ENCODE measurements at regions not wholly inside any gene's neighbourhood (a gene's known extent, or its start where the extent isn't known, plus 50 kb on each side); places are given as distances from the start of the nearest gene placed in this dataset.

DNA sequence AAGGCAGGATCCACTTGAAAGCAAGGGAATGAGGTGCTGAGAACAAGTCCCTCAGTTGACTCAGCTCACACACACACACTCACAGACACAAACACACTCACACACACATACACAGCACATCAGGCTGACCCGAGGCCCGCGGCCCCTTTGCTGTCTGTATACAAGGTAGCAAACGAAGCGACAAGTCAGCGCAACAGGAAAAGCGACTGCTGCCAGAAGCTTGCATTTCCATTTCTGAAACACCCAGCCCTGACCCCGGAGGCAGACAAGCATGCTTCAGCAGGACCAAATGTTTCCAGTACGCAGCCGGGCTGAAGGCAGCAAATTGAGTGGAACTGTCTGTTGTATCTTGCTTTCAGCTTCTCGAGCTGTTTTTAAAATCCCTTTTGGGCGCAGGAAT is 501.6 kb downstream of the NPHP4 start:
- Histone ChIP-seq H3K4me1 (ENCODE audit: control insufficient read depth in 1 of 2, insufficient read depth in 2 of 2, low read length in 2 of 2) (no peaks in the 10 kb centered on the region), H2AFZ (ENCODE audit: insufficient read depth, low read depth, low read length, poor library complexity, severe bottlenecking) (no peak overlapping the region), H3K27ac (ENCODE audit: low read depth in 1 of 2, low read length in 2 of 2) (no peak overlapping the region), H3K27me3 (ENCODE audit: control insufficient read depth in 2 of 2, insufficient read depth in 2 of 2, low read length in 2 of 2) (no peaks in the 10 kb centered on the region), H3K36me3 (replicated peaks in 1 of 2; ENCODE audit: control insufficient read depth in 1 of 2, insufficient read depth in 2 of 2, low read length in 2 of 2) (no peaks in the 10 kb centered on the region), H3K4me3 (replicated peaks in 1 of 3; ENCODE audit: low read depth in 2 of 3, low read length in 3 of 3) (no peak overlapping the region), H3K79me2 (ENCODE audit: insufficient read depth, low read length) (no peaks in the 10 kb centered on the region), H3K9me3 (replicated peaks in 1 of 2; ENCODE audit: control insufficient read depth in 1 of 2, insufficient read depth in 1 of 2, low read length in 2 of 2) (no peaks in the 10 kb centered on the region), H4K20me1 (ENCODE audit: insufficient read depth, low read length) (no peaks in the 10 kb centered on the region), H3K4me2 (replicated peaks; ENCODE audit: extremely low read depth, low read length, poor library complexity, severe bottlenecking) (no peak overlapping the region), H3K9ac (ENCODE audit: insufficient read depth, low read length, poor library complexity, severe bottlenecking) (no peak overlapping the region)
- intact Hi-C loops (cut with micrococcal nuclease): no loop called here
- Mint-ChIP-seq H3K9me3 (peaks cover 0 to 3% (median 0%) of the 10 kb centered on the region in 7 donors), H3K27ac (no peak overlapping the region), H3K27me3 (ENCODE audit: low read depth in 3 of 3) (peaks cover 4 to 10% (median 5%) of the 10 kb centered on the region in 3 donors), H3K4me3 (no peak overlapping the region), H3K4me1 (no peaks in the 10 kb centered on the region), H3K36me3 (no peaks in the 10 kb centered on the region)
- TF ChIP-seq, protein P1, sequence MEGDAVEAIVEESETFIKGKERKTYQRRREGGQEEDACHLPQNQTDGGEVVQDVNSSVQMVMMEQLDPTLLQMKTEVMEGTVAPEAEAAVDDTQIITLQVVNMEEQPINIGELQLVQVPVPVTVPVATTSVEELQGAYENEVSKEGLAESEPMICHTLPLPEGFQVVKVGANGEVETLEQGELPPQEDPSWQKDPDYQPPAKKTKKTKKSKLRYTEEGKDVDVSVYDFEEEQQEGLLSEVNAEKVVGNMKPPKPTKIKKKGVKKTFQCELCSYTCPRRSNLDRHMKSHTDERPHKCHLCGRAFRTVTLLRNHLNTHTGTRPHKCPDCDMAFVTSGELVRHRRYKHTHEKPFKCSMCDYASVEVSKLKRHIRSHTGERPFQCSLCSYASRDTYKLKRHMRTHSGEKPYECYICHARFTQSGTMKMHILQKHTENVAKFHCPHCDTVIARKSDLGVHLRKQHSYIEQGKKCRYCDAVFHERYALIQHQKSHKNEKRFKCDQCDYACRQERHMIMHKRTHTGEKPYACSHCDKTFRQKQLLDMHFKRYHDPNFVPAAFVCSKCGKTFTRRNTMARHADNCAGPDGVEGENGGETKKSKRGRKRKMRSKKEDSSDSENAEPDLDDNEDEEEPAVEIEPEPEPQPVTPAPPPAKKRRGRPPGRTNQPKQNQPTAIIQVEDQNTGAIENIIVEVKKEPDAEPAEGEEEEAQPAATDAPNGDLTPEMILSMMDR (IDR thresholded peaks at IDR 0.05): no peak
- 88% methylated on average over 10 of the region's 12 CpGs for WGBS (ENCODE audit: insufficient coverage)
- DNase-seq: no peak

GRCh38 chr1:5488448-5488847 is 503.8 kb downstream of the NPHP4 start:
- peaks cover 0 to 3% (median 0%) of the 10 kb centered on the region in 7 donors for H3K9me3 Mint-ChIP-seq
- no peaks in the 10 kb centered on the region for H3K4me1 Mint-ChIP-seq
- WGBS (ENCODE audit: insufficient coverage): no CpG with 5 or more reads among the region's 1 CpG
- Histone ChIP-seq H2AFZ (ENCODE audit: insufficient read depth, low read depth, low read length, poor library complexity, severe bottlenecking) (no peak overlapping the region), H3K4me3 (replicated peaks in 1 of 3; ENCODE audit: low read depth in 2 of 3, low read length in 3 of 3) (no peak overlapping the region), H3K79me2 (ENCODE audit: insufficient read depth, low read length) (no peaks in the 10 kb centered on the region), H3K4me2 (replicated peaks; ENCODE audit: extremely low read depth, low read length, poor library complexity, severe bottlenecking) (no peak overlapping the region), H3K27ac (ENCODE audit: low read depth in 1 of 2, low read length in 2 of 2) (no peak overlapping the region), H3K9me3 (replicated peaks in 1 of 2; ENCODE audit: control insufficient read depth in 1 of 2, insufficient read depth in 1 of 2, low read length in 2 of 2) (no peaks in the 10 kb centered on the region), H3K36me3 (replicated peaks in 1 of 2; ENCODE audit: control insufficient read depth in 1 of 2, insufficient read depth in 2 of 2, low read length in 2 of 2) (no peaks in the 10 kb centered on the region), H3K9ac (ENCODE audit: insufficient read depth, low read length, poor library complexity, severe bottlenecking) (no peak overlapping the region), H3K27me3 (ENCODE audit: control insufficient read depth in 2 of 2, insufficient read depth in 2 of 2, low read length in 2 of 2) (no peaks in the 10 kb centered on the region), H3K4me1 (ENCODE audit: control insufficient read depth in 1 of 2, insufficient read depth in 2 of 2, low read length in 2 of 2) (no peaks in the 10 kb centered on the region), H4K20me1 (ENCODE audit: insufficient read depth, low read length) (no peaks in the 10 kb centered on the region)
- peaks cover 3 to 12% (median 11%) of the 10 kb centered on the region in 3 donors for H3K27me3 Mint-ChIP-seq (ENCODE audit: low read depth in 3 of 3)
- intact Hi-C loops (cut with micrococcal nuclease): no loop called here
- no peak overlapping the region for H3K4me3 Mint-ChIP-seq
- DNase-seq: no peak
- H3K36me3 Mint-ChIP-seq: no peaks in the 10 kb centered on the region
- no peak overlapping the region for H3K27ac Mint-ChIP-seq
- TF ChIP-seq, protein P1 (IDR thresholded peaks at IDR 0.05): no peak
